IMR-90 (cell line): ENCODE measurements at regions not wholly inside any gene's neighbourhood (a gene's known extent, or its start where the extent isn't known, plus 50 kb on each side); places are given as distances from the start of the nearest gene placed in this dataset.

ENCODE experiments used
- ATAC-seq: fragments of 200-7000 bp; cut with Tn5 transposase; 2 replicates; pipeline ENCODE4 v1.9.1; 2020; ENCODE audit warnings: low read depth, mild to moderate bottlenecking, moderate library complexity
- BruUV-seq: library from RNA; stranded (reverse); fragments of 400-500 nt; replicated peaks from 2 replicates; lab custom pipeline; 2021; lab: Mats Ljungman, UMichigan
- CTCF ChIA-PET: fragments of 300-600 bp; formaldehyde crosslinking; extraction: SDS; loops from one replicate; lab custom pipeline; 2021; ENCODE audit warnings: antibody characterized with exemption; lab: Yijun Ruan, JAX
- POLR2A ChIA-PET: fragments of 300-600 bp; sonication (Branson Sonifier 250); formaldehyde crosslinking; loops from one replicate; lab custom pipeline; 2022; ENCODE audit warnings: antibody characterized with exemption; ENCODE audit not compliant: unreplicated experiment; lab: Charles Lee
- DNase-seq: peaks from one replicate; pipeline ENCODE4 v3.0.0; 2013
- H2AFZ ChIP-seq: replicated peaks from 2 replicates; pipeline ENCODE3; 2013; ENCODE audit warnings: low read length, mild to moderate bottlenecking; ENCODE audit not compliant: poor library complexity
- H2AK5ac ChIP-seq: 2 replicates; pipeline ENCODE4 v1.6.1; 2013; ENCODE audit warnings: low read depth, low read length, inconsistent platforms
- H2AK9ac ChIP-seq: replicated peaks from 2 replicates; pipeline ENCODE3; 2013; ENCODE audit warnings: mild to moderate bottlenecking, low read depth, low read length, moderate library complexity; ENCODE audit not compliant: poor library complexity
- H2BK120ac ChIP-seq: 2 replicates; pipeline ENCODE4 v1.6.1; 2013; ENCODE audit warnings: low read depth, low read length, inconsistent platforms
- H2BK15ac ChIP-seq: 3 replicates; pipeline ENCODE4 v1.6.1; 2013; ENCODE audit warnings: low read depth, low read length, inconsistent platforms
- H2BK20ac ChIP-seq: 2 replicates; pipeline ENCODE4 v1.6.1; 2013; ENCODE audit warnings: low read depth, mild to moderate bottlenecking, inconsistent platforms, low read length, moderate library complexity
- H2BK5ac ChIP-seq: 2 replicates; pipeline ENCODE4 v1.6.1; 2013; ENCODE audit warnings: mild to moderate bottlenecking, low read depth, low read length, inconsistent platforms; ENCODE audit not compliant: poor library complexity, severe bottlenecking
- H3K14ac ChIP-seq: replicated peaks from 2 replicates; pipeline ENCODE4 v1.6.1; 2013; ENCODE audit warnings: low read depth, low read length, inconsistent platforms
- H3K18ac ChIP-seq: 2 replicates; pipeline ENCODE4 v1.6.1; 2013; ENCODE audit warnings: low read depth, low read length, control low read depth
- H3K23ac ChIP-seq: 2 replicates; pipeline ENCODE4 v1.6.1; 2013; ENCODE audit warnings: low read depth, low read length, inconsistent platforms
- H3K27ac ChIP-seq: 2 replicates; pipeline ENCODE4 v1.5.1; 2013; ENCODE audit warnings: mild to moderate bottlenecking, control low read depth, low read length; ENCODE audit not compliant: insufficient read depth
- H3K27me3 ChIP-seq: 2 replicates; pipeline ENCODE4 v1.6.1; 2013; ENCODE audit warnings: low read length; ENCODE audit not compliant: control insufficient read depth, insufficient read depth
- H3K36me3 ChIP-seq: 2 replicates; pipeline ENCODE4 v1.6.1; 2013; ENCODE audit warnings: low read length, mixed read lengths; ENCODE audit not compliant: control insufficient read depth, insufficient read depth
- H3K4ac ChIP-seq: 2 replicates; pipeline ENCODE4 v1.6.1; 2013; ENCODE audit warnings: low read depth, low read length, inconsistent platforms
- H3K4me1 ChIP-seq: 2 replicates; pipeline ENCODE4 v1.6.1; 2013; ENCODE audit warnings: low read length, mixed read lengths; ENCODE audit not compliant: control insufficient read depth, insufficient read depth
- H3K4me2 ChIP-seq: 2 replicates; pipeline ENCODE4 v1.6.1; 2013; ENCODE audit warnings: low read depth, mild to moderate bottlenecking, control low read depth, low read length, moderate library complexity
- H3K4me3 ChIP-seq: 2 replicates; pipeline ENCODE4 v1.5.1; 2013; ENCODE audit warnings: low read depth, mild to moderate bottlenecking, control low read depth, low read length, moderate library complexity; ENCODE audit not compliant: insufficient read depth
- H3K56ac ChIP-seq: 2 replicates; pipeline ENCODE4 v1.6.1; 2013; ENCODE audit warnings: low read length, inconsistent platforms; ENCODE audit not compliant: insufficient read depth; ENCODE audit errors: extremely low read depth
- H3K79me1 ChIP-seq, 2 experiments: 2 replicates each; pipeline ENCODE4 v1.6.1; 2013; ENCODE audit warnings: low read length in 2 of 2, inconsistent platforms in 1 of 2, low read depth in 1 of 2
- H3K9ac ChIP-seq: 2 replicates; pipeline ENCODE4 v1.6.1; 2013; ENCODE audit warnings: low read depth, low read length, control low read depth
- H3K9me1 ChIP-seq: 2 replicates; pipeline ENCODE4 v1.6.1; 2013; ENCODE audit warnings: low read length, inconsistent platforms; ENCODE audit not compliant: insufficient read depth
- H3K9me3 ChIP-seq: 2 replicates; pipeline ENCODE4 v1.6.1; 2013; ENCODE audit warnings: low read length; ENCODE audit not compliant: control insufficient read depth, insufficient read depth
- H4K20me1 ChIP-seq: 2 replicates; pipeline ENCODE4 v1.6.1; 2013; ENCODE audit warnings: low read length, inconsistent platforms; ENCODE audit not compliant: insufficient read depth
- H4K5ac ChIP-seq: 2 replicates; pipeline ENCODE4 v1.6.1; 2013; ENCODE audit warnings: mild to moderate bottlenecking, low read depth, low read length, control low read depth
- H4K8ac ChIP-seq, 2 experiments: 2 replicates each; pipeline ENCODE4 v1.6.1; 2013; ENCODE audit warnings: low read depth in 2 of 2, low read length in 2 of 2, control low read depth in 1 of 2, inconsistent platforms in 1 of 2
- H4K91ac ChIP-seq: 2 replicates; pipeline ENCODE4 v1.6.1; 2013; ENCODE audit warnings: low read depth, low read length, inconsistent platforms; ENCODE audit not compliant: insufficient read depth
- BHLHE40 ChIP-seq: fragments of 150-350 bp; IDR thresholded peaks from 2 replicates; pipeline ENCODE4 v1.6.1; 2016; ENCODE audit warnings: mild to moderate bottlenecking, low read depth, low read length
- CEBPB ChIP-seq: IDR thresholded peaks from 2 replicates; pipeline ENCODE4 v1.6.1; 2012; ENCODE audit warnings: low read depth, low read length, improper control_type of control experiment
- CHD1 ChIP-seq: IDR thresholded peaks from 2 replicates; pipeline ENCODE4 v1.6.1; 2012; ENCODE audit warnings: low read depth, low read length, improper control_type of control experiment
- CTCF ChIP-seq: conservative IDR thresholded peaks from 2 replicates; pipeline ENCODE4 v1.5.1; 2012; ENCODE audit warnings: mild to moderate bottlenecking, low read depth, low read length, improper control_type of control experiment
- ELK1 ChIP-seq: fragments of 150-350 bp; IDR thresholded peaks from 2 replicates; pipeline ENCODE4 v1.6.1; 2016; ENCODE audit warnings: low read depth, mild to moderate bottlenecking, low read length, moderate library complexity, borderline replicate concordance
- FOS ChIP-seq: fragments of 150-350 bp; IDR thresholded peaks from 2 replicates; pipeline ENCODE4 v1.6.1; 2016; ENCODE audit warnings: low read depth, low read length
- MAFK ChIP-seq: IDR thresholded peaks from 2 replicates; pipeline ENCODE4 v1.6.1; 2012; ENCODE audit warnings: low read depth, low read length, improper control_type of control experiment
- MAZ ChIP-seq: IDR thresholded peaks from 2 replicates; pipeline ENCODE4 v1.6.1; 2012; ENCODE audit warnings: low read depth, mild to moderate bottlenecking, low read length, improper control_type of control experiment, moderate library complexity, borderline replicate concordance
- NFE2L2 ChIP-seq: fragments of 150-350 bp; IDR thresholded peaks from 2 replicates; pipeline ENCODE4 v1.6.1; 2016; ENCODE audit warnings: low read depth, mild to moderate bottlenecking, low read length
- POLR2A ChIP-seq: IDR thresholded peaks from 2 replicates; pipeline ENCODE4 v1.6.1; 2012; ENCODE audit warnings: mild to moderate bottlenecking, low read depth, low read length
- RAD21 ChIP-seq: IDR thresholded peaks from 2 replicates; pipeline ENCODE4 v1.6.1; 2012; ENCODE audit warnings: low read length, improper control_type of control experiment
- RFX5 ChIP-seq: IDR thresholded peaks from 2 replicates; pipeline ENCODE4 v1.8.0; 2012; ENCODE audit warnings: low read depth, mild to moderate bottlenecking, low read length, moderate library complexity
- SMC3 ChIP-seq: fragments of 150-350 bp; IDR thresholded peaks from 2 replicates; pipeline ENCODE4 v1.6.1; 2016; ENCODE audit warnings: low read depth, mild to moderate bottlenecking, antibody characterized with exemption, low read length, moderate library complexity
- WGBS, 2 experiments: methylation state at CpG; one replicate each; pipeline versions ENCODE4 v1.1.5 to v1.1.7; 2013; ENCODE audit warnings: missing lambda C conversion rate in 2 of 2; ENCODE audit not compliant: insufficient read length in 1 of 2; ENCODE audit errors: extremely low coverage in 2 of 2; 5-methylcytosine and 5-hydroxymethylcytosine counted together
- dilution Hi-C: fragments of 300-500 bp; cut with HindIII; formaldehyde crosslinking; loops from one replicate; pipeline ENCODE4 v1.14.3; 2018; ENCODE audit warnings: low sequenced_read_pairs; ENCODE audit not compliant: unreplicated experiment
- in situ Hi-C: fragments of 300-500 bp; cut with MboI; formaldehyde crosslinking; loops from 3 replicates; pipeline ENCODE4 v1.14.3; 2019; ENCODE audit warnings: low sequenced_read_pairs, inconsistent platforms, mixed read lengths
- intact Hi-C: fragments of 100-400 bp; cut with micrococcal nuclease; formaldehyde crosslinking; loops from 2 replicates; pipeline ENCODE4 v1.10.0; 2022
- TF ChIP-seq, protein P1 (sequence below): fragments of 150-350 bp; IDR thresholded peaks from 2 replicates; pipeline ENCODE4 v1.6.1; 2017; ENCODE audit warnings: mild to moderate bottlenecking, antibody characterized with exemption, low read length, low read depth

- no peak overlapping the region for H2BK120ac ChIP-seq
- H4K8ac ChIP-seq, result no peak overlapping the region
- intact Hi-C loops (no loop called here), dilution Hi-C loops (no loop called here), in situ Hi-C loops (no loop called here)
- H2AFZ ChIP-seq, result no peak overlapping the region
- no peaks in the 10 kb centered on the region for H4K20me1 ChIP-seq
- H2AK9ac ChIP-seq, result no peak overlapping the region
- no peak overlapping the region for H3K4me2 ChIP-seq
- H2AK5ac ChIP-seq, result no peak overlapping the region
- no peaks in the 10 kb centered on the region for H3K4me1 ChIP-seq
- H3K9me1 ChIP-seq, result no peaks in the 10 kb centered on the region
- no peak overlapping the region for H4K91ac ChIP-seq
- BruUV-seq, result no TSS peak
- no peak overlapping the region for H3K9ac ChIP-seq
- no peak overlapping the region for H3K4ac ChIP-seq
- no CpG with 5 or more reads among the region's 2 CpGs for WGBS, 2 experiments
- H4K5ac ChIP-seq, result no peak overlapping the region
- H3K27me3 ChIP-seq, result no peaks in the 10 kb centered on the region
- H2BK15ac ChIP-seq, result no peak overlapping the region
- no peaks in the 10 kb centered on the region for H3K9me3 ChIP-seq
- no peak overlapping the region for H3K23ac ChIP-seq
- H3K14ac ChIP-seq, result no peak overlapping the region
- no peak overlapping the region for H2BK5ac ChIP-seq
- POLR2A ChIA-PET, result no interaction called here
- H2BK20ac ChIP-seq, result no peak overlapping the region
- H3K4me3 ChIP-seq, result no peak overlapping the region
- DNase-seq (no peak), ATAC-seq (no peak)
- no peak overlapping the region for H3K18ac ChIP-seq
- no peak for TF ChIP-seq FOS
- TF ChIP-seq RAD21, result no peak
- no peak for TF ChIP-seq POLR2A
- TF ChIP-seq, protein P1, sequence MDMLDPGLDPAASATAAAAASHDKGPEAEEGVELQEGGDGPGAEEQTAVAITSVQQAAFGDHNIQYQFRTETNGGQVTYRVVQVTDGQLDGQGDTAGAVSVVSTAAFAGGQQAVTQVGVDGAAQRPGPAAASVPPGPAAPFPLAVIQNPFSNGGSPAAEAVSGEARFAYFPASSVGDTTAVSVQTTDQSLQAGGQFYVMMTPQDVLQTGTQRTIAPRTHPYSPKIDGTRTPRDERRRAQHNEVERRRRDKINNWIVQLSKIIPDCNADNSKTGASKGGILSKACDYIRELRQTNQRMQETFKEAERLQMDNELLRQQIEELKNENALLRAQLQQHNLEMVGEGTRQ, result no peak
- TF ChIP-seq MAZ, result no peak
- no peak for TF ChIP-seq SMC3
- no peak for TF ChIP-seq NFE2L2
- TF ChIP-seq ELK1, result no peak
- TF ChIP-seq CHD1, result no peak
- no peak for TF ChIP-seq CEBPB
- no peak for TF ChIP-seq CTCF
- no peak for TF ChIP-seq BHLHE40
- TF ChIP-seq MAFK, result no peak
- TF ChIP-seq RFX5, result no peak
- H3K36me3 ChIP-seq, result no peaks in the 10 kb centered on the region
- H3K27ac ChIP-seq, result no peak overlapping the region
- H3K56ac ChIP-seq, result no peak overlapping the region
- CTCF ChIA-PET, result no interaction called here
- no peaks in the 10 kb centered on the region for H3K79me1 ChIP-seq
Observed at GRCh38 chr4:32249040-32249439, 1528.9 kb downstream of the PCDH7 start.
